Lower leg skin (tissue), 4 donors: ENCODE measurements at regions not wholly inside any gene's neighbourhood (a gene's known extent, or its start where the extent isn't known, plus 50 kb on each side); places are given as distances from the start of the nearest gene placed in this dataset.

ENCODE experiments used
- DNase-seq, 2 donors: peaks; one replicate each; pipeline ENCODE4 v3.0.0-alpha.2; 2019; ENCODE audit warnings: low spot score in 2 of 2
- H3K4me3 ChIP-seq: fragments of 200-600 bp; sonication (generic); 2 replicates; pipeline ENCODE4 v1.5.1; 2017; ENCODE audit warnings: mild to moderate bottlenecking, low read depth; ENCODE audit not compliant: poor library complexity, severe bottlenecking
- POLR2A ChIP-seq, 2 donors: fragments of 450-650 bp; IDR thresholded peaks; one replicate each; pipeline ENCODE4 v1.6.1; 2016 to 2017; ENCODE audit warnings: antibody characterized with exemption in 2 of 2, mild to moderate bottlenecking in 1 of 2, moderate library complexity in 1 of 2
- WGBS, 2 donors: methylation state at CpG; one replicate each; pipeline ENCODE4 v1.1.5; 2018; 5-methylcytosine and 5-hydroxymethylcytosine counted together
- intact Hi-C: fragments of 100-400 bp; cut with DNase I; formaldehyde crosslinking; loops from one replicate; pipeline ENCODE4 v1.15.0; 2023; ENCODE audit warnings: low total_unique reads
- TF ChIP-seq, protein P1 (sequence below), 3 donors: fragments of 450-650 bp; IDR thresholded peaks; one replicate each; pipeline ENCODE4 v1.5.1; 2016; ENCODE audit warnings: antibody characterized with exemption in 3 of 3, mild to moderate bottlenecking in 3 of 3, moderate library complexity in 2 of 3

DNA sequence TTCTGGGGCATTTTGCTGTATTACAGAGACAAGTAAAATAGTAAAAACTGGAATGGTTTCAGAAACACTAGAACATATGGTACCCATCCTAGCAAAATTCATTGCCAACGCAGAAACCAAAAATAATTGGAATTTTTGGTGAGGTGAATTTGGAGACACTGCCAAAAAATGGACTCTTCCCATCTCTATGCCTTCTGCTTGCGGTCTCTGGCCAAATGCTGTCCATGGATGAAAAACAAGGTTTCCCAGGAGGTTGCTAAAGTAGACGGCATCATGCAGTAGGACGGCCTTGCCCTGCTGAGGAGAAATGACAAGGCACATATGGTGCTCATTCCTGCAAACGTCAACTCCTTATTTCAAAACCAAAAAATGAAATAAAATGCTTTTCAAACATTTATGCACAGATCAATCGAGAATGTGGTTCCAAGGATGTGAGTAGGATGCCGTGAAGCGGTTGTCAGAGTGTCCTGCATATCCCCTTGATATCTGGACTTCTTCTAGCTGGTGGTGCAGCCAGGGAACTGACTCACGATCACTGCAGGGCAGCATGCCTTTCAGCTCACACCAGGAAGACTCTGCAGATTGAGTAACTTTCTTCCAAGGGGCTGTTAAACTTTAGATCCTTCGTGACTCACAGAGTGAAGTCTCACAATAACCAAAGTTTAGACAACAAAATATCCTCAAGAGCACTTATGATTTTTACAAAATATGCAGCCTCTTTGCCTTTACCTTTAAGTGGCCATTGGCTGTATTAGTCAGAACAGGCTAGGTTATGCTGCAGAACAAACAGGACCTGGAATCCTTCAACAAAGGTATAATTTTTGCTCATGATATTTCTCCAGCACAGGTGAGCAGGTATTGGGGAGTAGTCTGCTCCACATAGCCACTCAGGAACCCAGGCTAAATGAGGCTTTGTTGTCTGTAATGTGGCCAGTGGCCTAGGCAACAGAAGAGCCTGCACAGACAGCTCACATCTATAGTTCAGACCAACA, 149.4 kb upstream of the NDUFV2 start:
- 57 to 59% methylated on average over 10 of the region's 10 CpGs for WGBS, 2 donors
- intact Hi-C loops, result loop anchor here (5.0 kb wide), 1 partner anchor 964 kb away; no protein-coding TSS in a partner anchor

DNA sequence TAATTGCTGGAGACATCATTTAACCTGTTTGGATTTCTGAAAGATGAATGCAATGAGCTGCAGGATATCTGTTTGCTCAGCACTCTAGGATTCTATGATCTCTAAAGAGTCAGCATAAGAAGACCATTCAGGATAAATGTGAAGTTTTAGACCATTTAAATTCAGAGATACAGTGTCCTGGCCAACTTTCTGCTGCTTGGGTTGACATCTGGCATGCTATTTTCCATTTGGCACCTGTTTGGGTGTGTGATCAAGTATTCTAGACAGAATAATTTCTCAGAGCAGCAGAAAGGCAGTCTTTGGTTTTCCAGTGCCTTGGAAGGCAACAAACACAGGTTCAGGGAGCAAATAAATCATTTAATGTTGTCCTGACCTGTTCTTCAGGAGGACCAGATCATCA, 144.8 kb upstream of the NDUFV2 start:
- no peak for DNase-seq
- intact Hi-C loops, result no loop called here
- TF ChIP-seq, protein P1, sequence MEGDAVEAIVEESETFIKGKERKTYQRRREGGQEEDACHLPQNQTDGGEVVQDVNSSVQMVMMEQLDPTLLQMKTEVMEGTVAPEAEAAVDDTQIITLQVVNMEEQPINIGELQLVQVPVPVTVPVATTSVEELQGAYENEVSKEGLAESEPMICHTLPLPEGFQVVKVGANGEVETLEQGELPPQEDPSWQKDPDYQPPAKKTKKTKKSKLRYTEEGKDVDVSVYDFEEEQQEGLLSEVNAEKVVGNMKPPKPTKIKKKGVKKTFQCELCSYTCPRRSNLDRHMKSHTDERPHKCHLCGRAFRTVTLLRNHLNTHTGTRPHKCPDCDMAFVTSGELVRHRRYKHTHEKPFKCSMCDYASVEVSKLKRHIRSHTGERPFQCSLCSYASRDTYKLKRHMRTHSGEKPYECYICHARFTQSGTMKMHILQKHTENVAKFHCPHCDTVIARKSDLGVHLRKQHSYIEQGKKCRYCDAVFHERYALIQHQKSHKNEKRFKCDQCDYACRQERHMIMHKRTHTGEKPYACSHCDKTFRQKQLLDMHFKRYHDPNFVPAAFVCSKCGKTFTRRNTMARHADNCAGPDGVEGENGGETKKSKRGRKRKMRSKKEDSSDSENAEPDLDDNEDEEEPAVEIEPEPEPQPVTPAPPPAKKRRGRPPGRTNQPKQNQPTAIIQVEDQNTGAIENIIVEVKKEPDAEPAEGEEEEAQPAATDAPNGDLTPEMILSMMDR (IDR thresholded peaks at IDR 0.05), result no peak
- TF ChIP-seq POLR2A (IDR thresholded peaks at IDR 0.05), result no peak
- no peak overlapping the region for H3K4me3 ChIP-seq

More for the DNA sequence above, 149.4 kb upstream of the NDUFV2 start:
- H3K4me3 ChIP-seq, result no peak overlapping the region
- peak in 1 of 2 donors; percentile 27 for DNase-seq
- TF ChIP-seq POLR2A (IDR thresholded peaks at IDR 0.05), result no peak

DNA sequence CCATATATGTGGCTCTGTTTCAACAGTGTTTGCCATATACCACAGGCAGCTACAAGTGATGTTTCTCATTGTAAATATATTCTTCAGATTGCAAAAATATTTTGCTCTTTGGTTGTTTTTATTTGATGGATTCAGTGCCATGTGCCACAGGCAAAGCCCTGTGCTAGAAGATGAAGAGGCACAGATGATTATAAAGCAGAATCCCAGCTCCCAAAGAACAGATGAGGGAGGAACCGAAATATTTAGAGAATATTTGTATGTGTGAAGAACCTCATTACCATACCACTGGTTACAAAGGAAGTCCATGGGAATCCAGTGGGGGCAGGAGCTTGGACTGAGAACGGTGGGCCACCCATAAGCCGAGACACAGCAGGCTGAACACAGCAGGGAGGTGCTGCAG, 143.8 kb upstream of the NDUFV2 start:
- no peak for DNase-seq
- intact Hi-C loops, result no loop called here
- H3K4me3 ChIP-seq, result no peak overlapping the region
- TF ChIP-seq, protein P1 (IDR thresholded peaks at IDR 0.05), result no peak
- no peak for TF ChIP-seq POLR2A (IDR thresholded peaks at IDR 0.05)
- 74 to 82% methylated on average over 3 of the region's 3 CpGs for WGBS, 2 donors

DNA sequence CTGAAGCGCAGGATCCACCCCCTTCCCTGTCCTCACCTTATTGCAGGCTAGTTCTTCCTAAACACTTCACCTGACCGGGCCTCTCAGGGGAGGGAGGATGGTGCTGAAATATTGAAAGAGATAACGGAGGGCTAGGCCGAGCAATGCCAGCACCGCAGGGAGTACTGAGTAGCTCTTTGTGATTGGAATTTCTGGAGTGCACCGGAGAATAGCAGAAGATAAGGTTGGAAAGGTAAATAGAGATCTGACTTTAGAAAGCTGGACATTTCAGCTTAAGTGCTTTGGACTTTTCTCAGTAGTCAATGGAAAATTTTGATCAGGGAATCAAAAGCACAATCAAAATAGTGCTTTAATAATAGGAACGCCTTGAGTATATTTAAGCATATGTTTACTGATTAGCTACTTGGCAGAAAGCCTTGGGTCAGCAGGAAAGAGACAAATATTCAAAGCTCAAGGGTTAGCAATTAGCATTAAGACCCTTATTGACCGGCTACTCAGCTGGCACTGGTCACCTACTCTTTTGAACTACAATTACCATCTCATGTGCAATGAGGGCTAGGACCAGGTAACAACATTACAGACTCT, 142.9 kb upstream of the NDUFV2 start:
- WGBS, 2 donors, result 82% methylated on average over 8 of the region's 8 CpGs
- no peak overlapping the region for H3K4me3 ChIP-seq
- no peak for DNase-seq
- TF ChIP-seq POLR2A (IDR thresholded peaks at IDR 0.05), result no peak
- TF ChIP-seq, protein P1 (IDR thresholded peaks at IDR 0.05), result no peak
- intact Hi-C loops, result no loop called here

DNA sequence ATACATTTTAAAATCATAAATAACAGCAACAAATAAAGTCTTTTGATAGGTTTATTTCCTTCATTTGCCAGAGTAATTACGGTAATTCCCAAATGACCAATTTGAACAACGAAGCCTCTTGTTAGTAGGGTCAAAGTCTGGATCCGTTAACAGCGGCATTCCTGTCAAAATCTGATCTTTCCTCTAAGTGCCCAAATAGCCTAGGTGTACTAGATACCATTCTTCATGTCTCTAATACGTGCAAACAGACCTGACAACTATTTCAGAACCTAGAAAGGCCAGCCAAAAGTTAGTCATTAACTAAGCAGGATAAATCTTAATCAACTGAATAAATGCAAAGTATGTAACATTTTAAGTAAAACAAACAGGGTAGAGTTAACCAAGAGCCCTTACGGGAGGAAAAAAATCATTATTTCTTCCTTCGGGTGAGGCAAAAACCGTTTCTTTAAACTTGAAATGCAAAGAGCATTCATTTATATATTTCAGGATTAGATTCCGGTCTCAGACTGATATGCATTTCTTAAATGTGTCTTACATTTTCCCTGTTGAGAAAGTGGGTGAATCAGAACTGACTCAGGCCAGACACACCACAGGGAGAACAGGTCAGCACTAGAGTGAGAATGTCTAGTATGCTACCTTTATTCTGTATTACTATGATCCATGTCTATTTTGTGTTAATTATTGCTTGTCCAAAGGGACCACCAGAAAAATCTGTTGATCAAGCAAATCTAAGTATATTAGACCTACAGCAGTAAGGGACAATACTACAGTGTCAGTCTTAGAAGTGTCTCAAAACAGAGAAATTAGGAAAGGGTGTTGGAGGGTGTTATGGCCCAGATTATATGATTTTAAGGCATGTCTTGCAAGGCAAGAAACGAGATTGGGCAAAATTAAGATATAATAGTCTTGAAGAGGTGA, 141.5 kb upstream of the NDUFV2 start:
- no peak for DNase-seq
- WGBS, 2 donors, result 74 to 79% methylated on average over 10 of the region's 10 CpGs
- intact Hi-C loops, result no loop called here
- H3K4me3 ChIP-seq, result no peak overlapping the region
- no peak for TF ChIP-seq POLR2A (IDR thresholded peaks at IDR 0.05)
- TF ChIP-seq, protein P1 (IDR thresholded peaks at IDR 0.05), result no peak
